ENCODE measurements at regions not wholly inside any gene's neighbourhood (a gene's known extent, or its start where the extent isn't known, plus 50 kb on each side); places are given as distances from the start of the nearest gene placed in this dataset.

- Mint-ChIP-seq H3K9me3 (no peaks in the 10 kb centered on the region), H3K36me3 (ENCODE audit: low read depth) (no peaks in the 10 kb centered on the region), H3K4me3 (no peak overlapping the region), H3K4me1 (ENCODE audit: low read depth) (peaks cover 66% of the 10 kb centered on the region), H3K27ac (no peak overlapping the region), H3K27me3 (ENCODE audit: insufficient read depth) (peaks cover 14% of the 10 kb centered on the region; the same call in 1 of the 2 replicates)
- no peak for DNase-seq
- no peak for TF ChIP-seq CTCF (IDR thresholded peaks at IDR 0.05)
Measured at GRCh38 chr2:19799881-19800780, 101.7 kb downstream of the TTC32 start.

- H3K4me1 Mint-ChIP-seq (ENCODE audit: low read depth), result peaks cover 62% of the 10 kb centered on the region
- H3K27me3 Mint-ChIP-seq (ENCODE audit: insufficient read depth), result peaks cover 12% of the 10 kb centered on the region
- no peak for DNase-seq
- no peak for TF ChIP-seq CTCF (IDR thresholded peaks at IDR 0.05)
- no peaks in the 10 kb centered on the region for H3K9me3 Mint-ChIP-seq
- no peak overlapping the region for H3K4me3 Mint-ChIP-seq
- no peak overlapping the region for H3K27ac Mint-ChIP-seq
- H3K36me3 Mint-ChIP-seq (ENCODE audit: low read depth), result no peaks in the 10 kb centered on the region
Measured at GRCh38 chr2:19797871-19798270, 103.9 kb downstream of the TTC32 start.

- Mint-ChIP-seq H3K27me3 (ENCODE audit: insufficient read depth) (peaks cover 16% of the 10 kb centered on the region), H3K27ac (no peak overlapping the region), H3K36me3 (ENCODE audit: low read depth) (no peaks in the 10 kb centered on the region), H3K9me3 (no peaks in the 10 kb centered on the region), H3K4me1 (ENCODE audit: low read depth) (peaks cover 57% of the 10 kb centered on the region), H3K4me3 (no peak overlapping the region)
- TF ChIP-seq CTCF (IDR thresholded peaks at IDR 0.05), result no peak
- DNase-seq, result no peak
Measured at GRCh38 chr2:19797243-19797810, 104.5 kb downstream of the TTC32 start.

- peak; percentile 93 for DNase-seq
- H3K27me3 Mint-ChIP-seq (ENCODE audit: insufficient read depth), result peaks cover 26% of the 10 kb centered on the region
- H3K9me3 Mint-ChIP-seq, result no peaks in the 10 kb centered on the region
- peak overlapping the region; percentile 75 for H3K4me3 Mint-ChIP-seq
- H3K4me1 Mint-ChIP-seq (ENCODE audit: low read depth), result peaks cover 45% of the 10 kb centered on the region
- no peak for TF ChIP-seq CTCF (IDR thresholded peaks at IDR 0.05)
- H3K36me3 Mint-ChIP-seq (ENCODE audit: low read depth), result no peaks in the 10 kb centered on the region
- H3K27ac Mint-ChIP-seq, result peak overlapping the region; percentile 77
Measured at GRCh38 chr2:19796035-19796695, 105.6 kb downstream of the TTC32 start.

- no peak overlapping the region for H3K4me3 Mint-ChIP-seq
- H3K36me3 Mint-ChIP-seq (ENCODE audit: low read depth), result no peaks in the 10 kb centered on the region
- no peak for DNase-seq
- H3K9me3 Mint-ChIP-seq, result no peaks in the 10 kb centered on the region
- H3K27me3 Mint-ChIP-seq (ENCODE audit: insufficient read depth), result peaks cover 25% of the 10 kb centered on the region
- peaks cover 33% of the 10 kb centered on the region for H3K4me1 Mint-ChIP-seq (ENCODE audit: low read depth)
- no peak overlapping the region for H3K27ac Mint-ChIP-seq
- no peak for TF ChIP-seq CTCF (IDR thresholded peaks at IDR 0.05)
Measured at GRCh38 chr2:19793132-19793750, 108.5 kb downstream of the TTC32 start.
